HEK293 (cell line): ENCODE measurements at regions not wholly inside any gene's neighbourhood (a gene's known extent, or its start where the extent isn't known, plus 50 kb on each side); places are given as distances from the start of the nearest gene placed in this dataset.

Source experiments
- MZF1 ChIP-seq: fragments of 450-650 bp; formaldehyde crosslinking; IDR thresholded peaks from 2 replicates; pipeline ENCODE4 v1.5.1; 2017; ENCODE audit warnings: missing biosample characterization, missing genetic modification characterization, borderline replicate concordance
- SP2 ChIP-seq: fragments of 450-650 bp; formaldehyde crosslinking; IDR thresholded peaks from 2 replicates; pipeline ENCODE4 v1.5.1; 2016; ENCODE audit warnings: missing biosample characterization, missing genetic modification characterization
- TRIM28 ChIP-seq: IDR thresholded peaks from 2 replicates; pipeline ENCODE4 v1.6.1; 2011; ENCODE audit warnings: low read length, control low read depth, borderline replicate concordance
- ZBTB1 ChIP-seq: fragments of 450-650 bp; formaldehyde crosslinking; IDR thresholded peaks from 2 replicates; pipeline ENCODE4 v1.5.1; 2016; ENCODE audit warnings: missing biosample characterization, missing genetic modification characterization
- ZNF133 ChIP-seq: fragments of 450-650 bp; formaldehyde crosslinking; IDR thresholded peaks from 2 replicates; pipeline ENCODE4 v1.5.1; 2016; ENCODE audit warnings: missing biosample characterization, missing genetic modification characterization
- ZNF146 ChIP-seq: fragments of 450-650 bp; formaldehyde crosslinking; IDR thresholded peaks from 2 replicates; pipeline ENCODE4 v1.5.1; 2016; ENCODE audit warnings: missing biosample characterization, missing genetic modification characterization
- ZNF24 ChIP-seq: fragments of 450-650 bp; formaldehyde crosslinking; IDR thresholded peaks from 2 replicates; pipeline ENCODE4 v1.5.1; 2016; ENCODE audit warnings: missing biosample characterization, missing genetic modification characterization
- ZNF274 ChIP-seq, 2 experiments: fragments of 200-500 bp in 1 of 2; fragments of 450-650 bp in 1 of 2; sonication (Bioruptor generic) in 1 of 2; formaldehyde crosslinking in 1 of 2; IDR thresholded peaks; 2 replicates each; pipeline versions ENCODE4 v1.5.1 to v1.6.1; 2014 to 2016; ENCODE audit warnings: borderline replicate concordance in 1 of 2, inconsistent platforms in 1 of 2, low read length in 1 of 2, missing biosample characterization in 1 of 2, missing genetic modification characterization in 1 of 2
- ZNF549 ChIP-seq: fragments of 450-650 bp; IDR thresholded peaks from 2 replicates; pipeline ENCODE4 v1.5.1; 2018; ENCODE audit warnings: missing biosample characterization, missing genetic modification characterization, mild to moderate bottlenecking, inconsistent platforms, moderate library complexity
- ZSCAN23 ChIP-seq: fragments of 450-650 bp; formaldehyde crosslinking; IDR thresholded peaks from 2 replicates; pipeline ENCODE4 v1.5.1; 2016; ENCODE audit warnings: missing biosample characterization, missing genetic modification characterization
- TF ChIP-seq, protein P1 (sequence below): fragments of 450-650 bp; formaldehyde crosslinking; IDR thresholded peaks from 2 replicates; pipeline ENCODE4 v1.5.1; 2016; ENCODE audit warnings: missing biosample characterization, missing genetic modification characterization
- TF ChIP-seq, protein P2 (sequence below): fragments of 450-650 bp; IDR thresholded peaks from 2 replicates; pipeline ENCODE4 v1.5.1; 2018; ENCODE audit warnings: missing biosample characterization, mild to moderate bottlenecking, missing genetic modification characterization
- TF ChIP-seq, protein P3 (sequence below): fragments of 450-650 bp; formaldehyde crosslinking; IDR thresholded peaks from 2 replicates; pipeline ENCODE4 v1.5.1; 2016; ENCODE audit warnings: missing biosample characterization, missing genetic modification characterization, borderline replicate concordance
- TF ChIP-seq, protein P4 (sequence below): fragments of 450-650 bp; IDR thresholded peaks from 2 replicates; pipeline ENCODE4 v1.5.1; 2018; ENCODE audit warnings: missing biosample characterization, missing genetic modification characterization

DNA sequence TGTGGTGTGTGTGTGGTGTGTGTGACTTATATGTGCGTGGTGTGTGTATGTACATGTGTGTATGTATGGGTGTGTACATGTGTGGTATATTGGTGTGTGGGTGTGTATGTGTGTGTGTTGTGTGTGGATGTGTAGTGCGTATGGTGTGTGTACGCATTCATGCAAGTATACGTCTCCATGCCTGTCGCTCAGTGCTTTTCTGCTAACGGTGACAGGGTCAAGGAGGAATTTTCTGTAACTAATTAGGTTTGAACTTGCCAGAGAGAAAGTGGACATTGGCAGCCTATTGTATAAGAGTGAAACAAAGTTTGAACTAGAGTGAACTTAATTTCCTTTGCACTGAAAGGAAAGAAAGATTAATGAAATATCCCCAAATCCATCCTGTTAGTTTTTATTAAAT lies 120.9 kb upstream of the GSC start:
- TF ChIP-seq, protein P1, sequence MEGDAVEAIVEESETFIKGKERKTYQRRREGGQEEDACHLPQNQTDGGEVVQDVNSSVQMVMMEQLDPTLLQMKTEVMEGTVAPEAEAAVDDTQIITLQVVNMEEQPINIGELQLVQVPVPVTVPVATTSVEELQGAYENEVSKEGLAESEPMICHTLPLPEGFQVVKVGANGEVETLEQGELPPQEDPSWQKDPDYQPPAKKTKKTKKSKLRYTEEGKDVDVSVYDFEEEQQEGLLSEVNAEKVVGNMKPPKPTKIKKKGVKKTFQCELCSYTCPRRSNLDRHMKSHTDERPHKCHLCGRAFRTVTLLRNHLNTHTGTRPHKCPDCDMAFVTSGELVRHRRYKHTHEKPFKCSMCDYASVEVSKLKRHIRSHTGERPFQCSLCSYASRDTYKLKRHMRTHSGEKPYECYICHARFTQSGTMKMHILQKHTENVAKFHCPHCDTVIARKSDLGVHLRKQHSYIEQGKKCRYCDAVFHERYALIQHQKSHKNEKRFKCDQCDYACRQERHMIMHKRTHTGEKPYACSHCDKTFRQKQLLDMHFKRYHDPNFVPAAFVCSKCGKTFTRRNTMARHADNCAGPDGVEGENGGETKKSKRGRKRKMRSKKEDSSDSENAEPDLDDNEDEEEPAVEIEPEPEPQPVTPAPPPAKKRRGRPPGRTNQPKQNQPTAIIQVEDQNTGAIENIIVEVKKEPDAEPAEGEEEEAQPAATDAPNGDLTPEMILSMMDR, result no peak
- TF ChIP-seq MZF1 (tag by site-specific recombination) (no peak), ZSCAN23 (tag by site-specific recombination) (no peak), ZNF133 (no peak), TRIM28 (no peak), ZNF274 (IDR thresholded peaks at IDR 0.05; ENCODE audit: low read length) (no peak), ZNF274 (tag by site-specific recombination; IDR thresholded peaks at IDR 0.05; ENCODE audit: borderline replicate concordance) (no peak), ZNF549 (tag by site-specific recombination) (no peak), ZNF24 (no peak), ZNF146 (no peak), ZBTB1 (tag by site-specific recombination) (no peak), SP2 (tag by site-specific recombination) (no peak)
- TF ChIP-seq, protein P2, sequence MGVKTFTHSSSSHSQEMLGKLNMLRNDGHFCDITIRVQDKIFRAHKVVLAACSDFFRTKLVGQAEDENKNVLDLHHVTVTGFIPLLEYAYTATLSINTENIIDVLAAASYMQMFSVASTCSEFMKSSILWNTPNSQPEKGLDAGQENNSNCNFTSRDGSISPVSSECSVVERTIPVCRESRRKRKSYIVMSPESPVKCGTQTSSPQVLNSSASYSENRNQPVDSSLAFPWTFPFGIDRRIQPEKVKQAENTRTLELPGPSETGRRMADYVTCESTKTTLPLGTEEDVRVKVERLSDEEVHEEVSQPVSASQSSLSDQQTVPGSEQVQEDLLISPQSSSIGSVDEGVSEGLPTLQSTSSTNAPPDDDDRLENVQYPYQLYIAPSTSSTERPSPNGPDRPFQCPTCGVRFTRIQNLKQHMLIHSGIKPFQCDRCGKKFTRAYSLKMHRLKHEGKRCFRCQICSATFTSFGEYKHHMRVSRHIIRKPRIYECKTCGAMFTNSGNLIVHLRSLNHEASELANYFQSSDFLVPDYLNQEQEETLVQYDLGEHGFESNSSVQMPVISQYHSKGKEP (tag by site-specific recombination), result no peak
- TF ChIP-seq, protein P3, sequence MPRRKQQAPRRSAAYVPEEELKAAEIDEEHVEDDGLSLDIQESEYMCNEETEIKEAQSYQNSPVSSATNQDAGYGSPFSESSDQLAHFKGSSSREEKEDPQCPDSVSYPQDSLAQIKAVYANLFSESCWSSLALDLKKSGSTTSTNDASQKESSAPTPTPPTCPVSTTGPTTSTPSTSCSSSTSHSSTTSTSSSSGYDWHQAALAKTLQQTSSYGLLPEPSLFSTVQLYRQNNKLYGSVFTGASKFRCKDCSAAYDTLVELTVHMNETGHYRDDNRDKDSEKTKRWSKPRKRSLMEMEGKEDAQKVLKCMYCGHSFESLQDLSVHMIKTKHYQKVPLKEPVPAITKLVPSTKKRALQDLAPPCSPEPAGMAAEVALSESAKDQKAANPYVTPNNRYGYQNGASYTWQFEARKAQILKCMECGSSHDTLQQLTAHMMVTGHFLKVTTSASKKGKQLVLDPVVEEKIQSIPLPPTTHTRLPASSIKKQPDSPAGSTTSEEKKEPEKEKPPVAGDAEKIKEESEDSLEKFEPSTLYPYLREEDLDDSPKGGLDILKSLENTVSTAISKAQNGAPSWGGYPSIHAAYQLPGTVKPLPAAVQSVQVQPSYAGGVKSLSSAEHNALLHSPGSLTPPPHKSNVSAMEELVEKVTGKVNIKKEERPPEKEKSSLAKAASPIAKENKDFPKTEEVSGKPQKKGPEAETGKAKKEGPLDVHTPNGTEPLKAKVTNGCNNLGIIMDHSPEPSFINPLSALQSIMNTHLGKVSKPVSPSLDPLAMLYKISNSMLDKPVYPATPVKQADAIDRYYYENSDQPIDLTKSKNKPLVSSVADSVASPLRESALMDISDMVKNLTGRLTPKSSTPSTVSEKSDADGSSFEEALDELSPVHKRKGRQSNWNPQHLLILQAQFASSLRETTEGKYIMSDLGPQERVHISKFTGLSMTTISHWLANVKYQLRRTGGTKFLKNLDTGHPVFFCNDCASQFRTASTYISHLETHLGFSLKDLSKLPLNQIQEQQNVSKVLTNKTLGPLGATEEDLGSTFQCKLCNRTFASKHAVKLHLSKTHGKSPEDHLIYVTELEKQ (tag by site-specific recombination), result no peak
- TF ChIP-seq, protein P4, sequence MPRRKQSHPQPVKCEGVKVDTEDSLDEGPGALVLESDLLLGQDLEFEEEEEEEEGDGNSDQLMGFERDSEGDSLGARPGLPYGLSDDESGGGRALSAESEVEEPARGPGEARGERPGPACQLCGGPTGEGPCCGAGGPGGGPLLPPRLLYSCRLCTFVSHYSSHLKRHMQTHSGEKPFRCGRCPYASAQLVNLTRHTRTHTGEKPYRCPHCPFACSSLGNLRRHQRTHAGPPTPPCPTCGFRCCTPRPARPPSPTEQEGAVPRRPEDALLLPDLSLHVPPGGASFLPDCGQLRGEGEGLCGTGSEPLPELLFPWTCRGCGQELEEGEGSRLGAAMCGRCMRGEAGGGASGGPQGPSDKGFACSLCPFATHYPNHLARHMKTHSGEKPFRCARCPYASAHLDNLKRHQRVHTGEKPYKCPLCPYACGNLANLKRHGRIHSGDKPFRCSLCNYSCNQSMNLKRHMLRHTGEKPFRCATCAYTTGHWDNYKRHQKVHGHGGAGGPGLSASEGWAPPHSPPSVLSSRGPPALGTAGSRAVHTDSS (tag by site-specific recombination), result no peak
